Ovary (tissue), 3 donors: ENCODE measurements at regions not wholly inside any gene's neighbourhood (a gene's known extent, or its start where the extent isn't known, plus 50 kb on each side); places are given as distances from the start of the nearest gene placed in this dataset.

Source experiments
- CTCF ChIP-seq, 3 donors: fragments of 450-650 bp in 2 of 3; fragments of 200-600 bp in 1 of 3; IDR thresholded peaks; one replicate each; pipeline versions ENCODE4 v1.5.1 to v1.8.0; 2016 to 2022; ENCODE audit warnings: antibody characterized with exemption in 3 of 3, mild to moderate bottlenecking in 1 of 3
- EP300 ChIP-seq: sonication (generic); formaldehyde crosslinking; IDR thresholded peaks from one replicate; pipeline ENCODE4 v1.6.1; 2017; ENCODE audit warnings: antibody characterized with exemption
- POLR2A ChIP-seq: fragments of 450-650 bp; IDR thresholded peaks from one replicate; pipeline ENCODE4 v1.6.1; 2017; ENCODE audit warnings: antibody characterized with exemption, mild to moderate bottlenecking, moderate library complexity
- donor health status: DM: no; HTN: no; CAD: no.

- no peak for TF ChIP-seq CTCF (IDR thresholded peaks at IDR 0.05)
- TF ChIP-seq POLR2A = no peak
- TF ChIP-seq EP300 = no peak
Observed at GRCh38 chr2:16785149-16785548, 119.5 kb upstream of the CYRIA start.
